Stimulated activated naive B cell treated with anti-CD40 and anti-IgM and Interleukin-4, amounts not matched to agents 10 μg/mL and 1 μg/mL and 100 μg/mL, for 72 hours (primary cell): ENCODE measurements at regions not wholly inside any gene's neighbourhood (a gene's known extent, or its start where the extent isn't known, plus 50 kb on each side); places are given as distances from the start of the nearest gene placed in this dataset.

ENCODE experiments used
- ATAC-seq, 2 donors: fragments of 150-1000 bp; cut with Tn5 transposase; replicated peaks; 2 replicates each; pipeline ENCODE4 v1.10.0; 2021; ENCODE audit warnings: moderate library complexity in 1 of 2
- DNase-seq: peaks from one replicate; pipeline ENCODE4 v3.0.0; 2021
- H3K27ac Mint-ChIP-seq: one replicate; pipeline ENCODE4 v1.8.0; 2022; ENCODE audit warnings: mild to moderate bottlenecking, mixed read lengths
- H3K27me3 Mint-ChIP-seq, 2 donors: one replicate each; pipeline ENCODE4 v1.8.0; 2022; ENCODE audit warnings: mixed read lengths in 2 of 2
- H3K36me3 Mint-ChIP-seq, 2 donors: one replicate each; pipeline ENCODE4 v1.8.0; 2022; ENCODE audit warnings: mixed read lengths in 2 of 2, mild to moderate bottlenecking in 1 of 2
- H3K4me1 Mint-ChIP-seq, 2 donors: one replicate each; pipeline ENCODE4 v1.8.0; 2022; ENCODE audit warnings: mixed read lengths in 2 of 2, mild to moderate bottlenecking in 1 of 2
- H3K4me3 Mint-ChIP-seq, 2 donors: one replicate each; pipeline ENCODE4 v1.8.0; 2022; ENCODE audit warnings: mild to moderate bottlenecking in 2 of 2, mixed read lengths in 2 of 2, moderate library complexity in 1 of 2
- H3K9me3 Mint-ChIP-seq, 2 donors: one replicate each; pipeline ENCODE4 v1.8.0; 2022; ENCODE audit warnings: mixed read lengths in 2 of 2, mild to moderate bottlenecking in 1 of 2

DNA sequence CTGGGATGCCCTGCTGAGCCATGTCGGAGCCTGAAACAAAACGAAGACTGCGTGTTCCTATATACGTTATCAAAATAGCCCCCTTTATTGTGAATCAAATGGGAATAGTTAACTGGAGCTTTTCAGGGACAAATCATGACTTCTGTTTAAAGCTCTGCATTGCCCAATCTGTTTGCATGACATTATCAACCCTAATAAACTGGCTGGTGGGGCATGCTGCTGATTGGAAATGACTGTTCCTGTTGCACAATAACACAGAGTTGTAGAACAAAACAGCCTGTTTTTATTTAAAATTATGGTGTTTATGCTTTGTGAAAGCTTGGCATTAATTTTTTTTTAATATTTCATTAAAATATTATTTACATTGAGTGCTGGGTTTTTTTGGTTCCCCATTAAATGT, 215.5 kb downstream of the TMEM167A start:
- H3K4me3 Mint-ChIP-seq: no peak overlapping the region
- ATAC-seq: no peak
- H3K27ac Mint-ChIP-seq: no peak overlapping the region
- H3K27me3 Mint-ChIP-seq: no peaks in the 10 kb centered on the region
- H3K36me3 Mint-ChIP-seq: no peaks in the 10 kb centered on the region
- no peaks in the 10 kb centered on the region for H3K9me3 Mint-ChIP-seq
- DNase-seq: no peak
- no peaks in the 10 kb centered on the region for H3K4me1 Mint-ChIP-seq

DNA sequence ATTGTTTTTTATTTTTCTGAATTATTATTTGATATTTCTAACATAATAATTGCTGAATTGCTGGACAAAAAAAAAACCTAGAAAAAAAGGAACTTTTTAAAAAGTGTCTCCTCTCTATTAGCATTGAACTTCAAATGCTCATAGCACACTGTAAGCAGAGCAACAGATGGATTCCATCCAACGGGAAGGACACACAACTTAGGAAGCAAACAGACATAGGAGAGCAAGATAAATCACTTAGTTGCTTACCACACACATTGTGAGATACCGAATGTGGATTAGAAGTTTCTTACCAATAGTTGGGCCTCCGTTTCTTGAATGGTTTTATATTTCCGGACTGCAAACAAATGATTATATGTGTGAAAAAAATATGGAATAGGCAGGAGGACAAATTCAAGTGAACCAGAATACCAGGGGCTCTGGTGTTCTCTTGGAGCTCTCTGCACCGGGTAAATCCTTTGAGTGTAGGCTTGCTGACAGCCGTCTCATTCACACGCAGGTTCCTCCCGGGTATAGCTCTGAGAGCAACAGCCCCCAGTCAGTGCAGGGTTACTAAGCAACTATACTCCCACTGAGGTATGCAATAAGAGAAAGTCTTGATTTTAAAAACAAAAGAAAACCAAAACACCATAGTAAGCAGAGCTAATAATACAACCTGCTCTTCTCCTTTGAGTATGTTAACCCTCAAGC, 217.6 kb downstream of the TMEM167A start:
- no peaks in the 10 kb centered on the region for H3K9me3 Mint-ChIP-seq
- H3K27ac Mint-ChIP-seq: no peak overlapping the region
- H3K4me1 Mint-ChIP-seq: no peaks in the 10 kb centered on the region
- no peak overlapping the region for H3K4me3 Mint-ChIP-seq
- no peaks in the 10 kb centered on the region for H3K36me3 Mint-ChIP-seq
- DNase-seq (no peak), ATAC-seq (no peak)
- no peaks in the 10 kb centered on the region for H3K27me3 Mint-ChIP-seq

DNA sequence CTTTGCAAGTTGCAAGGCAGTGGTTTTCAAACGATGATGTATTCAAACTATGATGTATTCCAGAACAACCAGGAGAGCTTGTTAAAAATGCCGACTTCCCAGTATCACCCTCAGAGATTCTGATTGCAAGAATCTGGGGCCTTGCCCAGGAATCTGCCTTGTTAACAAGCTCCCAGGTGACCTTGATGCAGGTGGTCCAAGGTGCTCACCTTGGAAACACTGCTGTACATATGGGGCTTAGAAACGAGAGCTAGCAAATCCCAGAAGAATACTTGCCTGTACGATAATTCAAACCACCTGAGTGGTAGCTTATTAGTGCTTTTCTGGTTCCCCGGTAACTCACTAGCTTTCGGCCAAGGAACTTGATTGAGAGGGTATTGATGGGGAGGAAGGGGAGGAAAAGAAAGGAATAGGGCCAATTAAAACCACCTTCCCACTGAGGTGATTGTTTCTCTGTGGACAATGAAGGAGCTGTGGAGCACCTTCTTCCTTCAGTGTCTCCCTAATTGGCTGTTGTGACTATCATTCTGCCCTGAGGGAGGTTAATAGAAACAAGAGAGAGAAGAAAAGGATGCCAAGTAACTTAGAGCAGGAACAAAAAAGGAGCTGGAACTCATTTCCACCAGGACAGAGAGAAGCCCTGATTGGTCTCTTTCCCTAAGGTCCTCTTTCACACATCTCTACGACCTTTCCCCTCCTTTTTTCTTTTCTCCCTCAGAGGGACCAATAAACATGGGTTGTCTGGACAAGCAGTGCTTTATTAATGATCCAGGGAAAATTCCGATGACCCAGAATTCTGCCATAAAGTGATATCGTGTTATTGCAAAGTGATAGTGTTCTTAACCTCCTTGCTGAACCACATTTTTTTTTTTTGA, 218.8 kb downstream of the TMEM167A start:
- no peak for ATAC-seq
- no peak overlapping the region for H3K4me3 Mint-ChIP-seq
- H3K4me1 Mint-ChIP-seq: no peaks in the 10 kb centered on the region
- no peak for DNase-seq
- no peaks in the 10 kb centered on the region for H3K36me3 Mint-ChIP-seq
- H3K27ac Mint-ChIP-seq: no peak overlapping the region
- no peaks in the 10 kb centered on the region for H3K9me3 Mint-ChIP-seq
- no peaks in the 10 kb centered on the region for H3K27me3 Mint-ChIP-seq

DNA sequence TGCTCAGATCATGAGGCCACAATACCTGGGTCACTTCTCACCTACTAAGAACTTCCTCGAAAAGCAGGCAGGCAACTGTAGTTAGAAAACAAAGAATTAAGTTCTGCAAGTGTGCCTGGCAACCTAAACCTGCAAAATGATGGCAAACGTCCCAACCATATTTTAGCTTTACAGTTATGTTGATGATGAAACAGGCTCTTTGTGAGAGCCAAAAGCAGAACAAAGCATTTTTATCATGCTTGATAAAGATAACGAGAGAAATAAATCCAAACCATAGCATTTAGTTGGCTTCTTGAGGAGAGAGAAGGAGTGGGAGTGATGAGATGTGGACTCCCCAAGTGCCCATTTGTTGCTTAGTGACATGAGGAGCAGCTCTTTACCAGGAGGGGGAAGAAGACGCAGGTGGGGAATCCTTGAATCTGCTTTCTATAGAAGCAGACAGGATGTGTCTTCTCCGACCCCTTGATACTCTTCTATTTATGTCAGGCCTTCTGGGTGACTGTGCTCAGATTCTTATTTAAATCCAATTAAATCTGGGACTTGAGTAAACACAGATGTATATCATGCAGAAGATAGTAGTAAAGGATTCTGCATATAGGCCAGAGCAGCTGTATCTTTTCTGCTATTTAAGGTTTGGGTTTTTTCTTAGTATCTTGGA, 221.2 kb downstream of the TMEM167A start:
- H3K4me1 Mint-ChIP-seq: no peaks in the 10 kb centered on the region
- ATAC-seq: no peak
- H3K4me3 Mint-ChIP-seq: no peak overlapping the region
- no peaks in the 10 kb centered on the region for H3K9me3 Mint-ChIP-seq
- no peaks in the 10 kb centered on the region for H3K27me3 Mint-ChIP-seq
- DNase-seq: no peak
- no peaks in the 10 kb centered on the region for H3K36me3 Mint-ChIP-seq
- H3K27ac Mint-ChIP-seq: no peak overlapping the region

DNA sequence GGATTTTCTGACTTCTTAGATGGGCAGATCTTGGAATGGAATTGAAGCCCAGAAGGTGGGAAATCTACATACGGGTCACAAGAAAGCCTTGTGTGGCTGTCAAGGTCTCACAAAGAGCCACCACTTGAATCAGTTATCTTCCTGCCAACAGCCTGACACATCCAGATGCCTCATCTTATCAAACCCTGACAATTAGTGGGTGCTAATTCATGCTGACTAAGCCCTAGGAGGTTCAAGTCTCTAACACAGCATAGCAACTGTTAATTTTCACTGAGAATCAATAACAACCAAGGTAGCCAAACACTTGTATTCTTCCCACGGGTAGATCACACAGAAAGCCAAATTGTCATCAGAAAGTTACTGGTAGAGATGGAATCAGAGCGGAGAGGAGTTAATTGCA, 222.2 kb downstream of the TMEM167A start:
- Mint-ChIP-seq H3K36me3 (no peaks in the 10 kb centered on the region), H3K27ac (no peak overlapping the region), H3K27me3 (no peaks in the 10 kb centered on the region), H3K4me3 (no peak overlapping the region), H3K9me3 (no peaks in the 10 kb centered on the region), H3K4me1 (no peaks in the 10 kb centered on the region)
- ATAC-seq: no peak
- DNase-seq: no peak

DNA sequence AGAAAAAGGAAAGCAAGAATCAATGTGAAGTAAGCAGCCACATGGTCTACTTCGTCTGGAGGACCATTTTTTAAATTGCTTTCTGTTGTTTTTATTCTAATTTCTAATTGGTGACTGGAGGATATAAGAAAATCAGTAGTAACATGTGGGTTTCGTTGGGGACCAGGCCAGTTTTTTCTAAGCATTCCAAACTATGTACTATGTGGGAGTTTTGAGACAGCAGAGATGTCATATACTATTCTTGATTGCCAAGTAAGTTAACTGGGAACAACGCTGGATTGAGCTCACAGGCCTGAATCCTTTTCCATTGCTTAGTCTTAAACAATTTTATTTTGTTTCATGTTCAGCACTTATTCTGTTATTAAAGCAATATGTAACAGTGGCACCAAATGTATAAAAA, 225.7 kb downstream of the TMEM167A start:
- no peaks in the 10 kb centered on the region for H3K4me1 Mint-ChIP-seq
- peaks cover 0 to 3% of the 10 kb centered on the region in 2 donors for H3K9me3 Mint-ChIP-seq
- H3K36me3 Mint-ChIP-seq: no peaks in the 10 kb centered on the region
- H3K27me3 Mint-ChIP-seq: no peaks in the 10 kb centered on the region
- no peak overlapping the region for H3K4me3 Mint-ChIP-seq
- H3K27ac Mint-ChIP-seq: no peak overlapping the region
- no peak for ATAC-seq
- DNase-seq: no peak

DNA sequence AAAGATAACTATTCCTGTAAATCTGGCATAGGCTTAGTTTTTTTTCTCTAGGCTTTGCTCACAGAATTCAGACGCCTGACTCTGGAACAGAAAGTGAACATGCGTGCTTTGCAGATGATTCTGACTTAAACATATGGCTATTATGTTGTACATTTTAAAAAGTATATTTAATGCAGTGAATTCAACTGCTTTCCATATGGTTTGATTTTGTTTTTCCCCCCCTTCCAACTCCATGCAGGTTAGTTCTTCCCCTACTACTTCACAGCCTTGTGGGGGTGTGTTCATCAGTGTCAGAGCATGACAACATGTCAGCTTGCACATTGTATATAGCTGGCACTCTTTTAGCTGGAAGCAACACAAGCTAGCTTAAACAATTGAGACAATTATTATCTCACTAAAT, 226.8 kb downstream of the TMEM167A start:
- no peak for DNase-seq
- Mint-ChIP-seq H3K27ac (no peak overlapping the region), H3K4me3 (no peak overlapping the region), H3K9me3 (peaks cover 0 to 3% of the 10 kb centered on the region in 2 donors), H3K4me1 (no peaks in the 10 kb centered on the region), H3K36me3 (no peaks in the 10 kb centered on the region), H3K27me3 (no peaks in the 10 kb centered on the region)
- ATAC-seq: no peak

DNA sequence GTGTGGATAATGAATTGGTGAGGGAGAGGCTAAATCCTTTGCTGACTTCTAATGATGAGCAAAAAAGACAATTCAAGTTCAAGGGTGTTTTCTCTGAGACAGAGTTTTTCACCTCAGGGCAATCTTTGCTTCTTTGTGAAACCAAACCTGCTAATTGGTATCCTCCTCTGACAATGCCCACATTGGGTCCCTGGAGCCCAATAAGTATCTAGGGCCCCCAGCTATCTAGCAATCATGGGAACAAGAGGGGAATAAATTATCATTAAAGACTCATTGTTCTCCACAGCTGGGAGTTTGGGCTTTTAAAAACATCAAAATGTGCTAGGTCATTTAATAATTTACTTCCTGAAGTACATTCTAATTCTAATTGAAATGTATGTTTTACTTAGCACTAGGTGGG, 227.3 kb downstream of the TMEM167A start:
- no peaks in the 10 kb centered on the region for H3K36me3 Mint-ChIP-seq
- H3K27me3 Mint-ChIP-seq: no peaks in the 10 kb centered on the region
- ATAC-seq (no peak), DNase-seq (no peak)
- no peaks in the 10 kb centered on the region for H3K4me1 Mint-ChIP-seq
- H3K27ac Mint-ChIP-seq: no peak overlapping the region
- H3K9me3 Mint-ChIP-seq: peaks cover 0 to 3% of the 10 kb centered on the region in 2 donors
- no peak overlapping the region for H3K4me3 Mint-ChIP-seq

DNA sequence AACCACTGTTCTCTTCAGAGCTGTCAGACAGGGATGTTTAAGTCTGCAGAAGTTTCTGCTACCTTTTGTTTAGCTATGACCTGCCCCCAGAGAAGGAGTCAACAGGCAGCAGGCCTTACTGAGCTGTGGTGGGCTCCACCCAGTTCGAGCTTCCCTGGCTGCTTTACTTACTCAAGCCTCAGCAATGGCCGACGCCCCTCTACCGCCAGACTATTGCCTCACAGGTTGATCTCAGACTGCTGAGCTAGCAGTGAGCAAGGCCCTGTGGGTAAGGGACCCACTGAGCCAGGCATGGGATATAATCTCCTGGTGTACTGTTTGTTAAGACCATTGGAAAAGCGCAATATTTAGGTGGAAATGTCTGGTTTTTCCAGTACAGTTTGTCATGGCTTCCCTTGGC, 229.6 kb downstream of the TMEM167A start:
- H3K36me3 Mint-ChIP-seq: no peaks in the 10 kb centered on the region
- H3K9me3 Mint-ChIP-seq: peaks cover 0 to 8% of the 10 kb centered on the region in 2 donors
- ATAC-seq: no peak
- no peaks in the 10 kb centered on the region for H3K4me1 Mint-ChIP-seq
- no peak overlapping the region for H3K27ac Mint-ChIP-seq
- H3K27me3 Mint-ChIP-seq: no peaks in the 10 kb centered on the region
- H3K4me3 Mint-ChIP-seq: no peak overlapping the region
- no peak for DNase-seq

DNA sequence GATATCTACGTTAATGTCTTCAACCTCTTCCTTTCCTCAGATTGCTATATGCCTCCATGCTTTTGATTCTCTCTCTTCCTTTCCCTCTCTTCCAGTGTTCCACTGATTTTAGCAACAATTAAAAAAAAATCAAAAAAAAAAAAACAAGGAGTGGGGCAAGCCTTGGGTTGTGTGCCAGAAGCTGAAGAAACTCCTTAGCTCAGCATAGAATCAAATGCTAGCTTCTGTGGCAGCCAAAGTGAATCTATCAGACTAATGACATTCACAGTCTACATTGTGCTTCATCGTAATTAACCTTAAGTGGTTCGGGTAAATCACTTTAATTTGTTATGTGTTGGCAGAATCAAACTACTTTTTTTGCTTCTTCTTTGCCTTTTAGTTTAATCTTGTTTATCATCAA, 237.3 kb downstream of the TMEM167A start:
- Mint-ChIP-seq H3K9me3 (peaks cover 14 to 18% of the 10 kb centered on the region in 2 donors), H3K27ac (no peak overlapping the region), H3K4me1 (no peaks in the 10 kb centered on the region), H3K4me3 (no peak overlapping the region), H3K36me3 (peaks cover 0 to 8% of the 10 kb centered on the region in 2 donors), H3K27me3 (no peaks in the 10 kb centered on the region)
- ATAC-seq (no peak), DNase-seq (no peak)

DNA sequence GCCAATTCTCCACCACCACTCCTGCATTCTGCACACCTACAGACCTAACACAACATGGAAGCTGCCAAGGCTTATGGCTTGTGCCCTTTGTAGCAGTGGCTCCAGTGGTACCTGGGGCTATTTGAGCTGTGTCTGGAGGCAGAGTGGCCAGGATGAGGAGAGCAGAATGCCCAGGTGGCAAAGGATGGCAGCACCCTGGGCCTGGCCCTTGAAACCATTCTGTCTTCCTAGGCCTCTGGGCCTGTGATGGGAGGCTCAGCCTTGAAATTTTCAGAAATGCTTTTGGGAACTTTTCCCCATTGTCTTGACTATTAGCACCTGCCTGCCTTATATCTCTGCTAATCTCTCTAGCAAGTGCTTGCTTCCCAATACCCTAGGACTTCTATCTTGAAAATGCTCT, 241.7 kb downstream of the TMEM167A start:
- ATAC-seq (no peak), DNase-seq (no peak)
- H3K36me3 Mint-ChIP-seq: peaks cover 0 to 8% of the 10 kb centered on the region in 2 donors
- H3K27ac Mint-ChIP-seq: no peak overlapping the region
- no peaks in the 10 kb centered on the region for H3K27me3 Mint-ChIP-seq
- no peaks in the 10 kb centered on the region for H3K4me1 Mint-ChIP-seq
- H3K9me3 Mint-ChIP-seq: peaks cover 13 to 14% of the 10 kb centered on the region in 2 donors
- H3K4me3 Mint-ChIP-seq: no peak overlapping the region

DNA sequence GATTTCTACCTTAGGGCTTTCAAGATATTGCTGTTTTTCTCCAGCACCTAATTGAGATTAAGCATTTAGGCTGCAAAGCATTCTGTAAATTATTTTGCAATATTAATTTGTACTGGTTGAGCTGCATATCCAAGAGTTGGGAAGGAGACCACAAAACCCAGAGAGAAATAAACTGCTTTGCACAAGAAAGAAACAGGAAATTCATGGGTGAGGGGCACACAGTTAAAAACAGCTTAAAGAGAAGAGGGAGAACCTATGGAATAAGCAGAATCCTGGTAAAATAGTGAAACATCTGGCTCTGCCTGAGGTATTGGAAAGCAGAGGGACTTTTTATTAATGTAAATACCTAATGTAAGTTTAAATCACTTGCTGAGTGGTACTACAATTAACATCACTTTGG, 243.0 kb downstream of the TMEM167A start:
- peaks cover 13 to 14% of the 10 kb centered on the region in 2 donors for H3K9me3 Mint-ChIP-seq
- H3K27me3 Mint-ChIP-seq: no peaks in the 10 kb centered on the region
- ATAC-seq (no peak), DNase-seq (no peak)
- H3K4me1 Mint-ChIP-seq: no peaks in the 10 kb centered on the region
- peaks cover 0 to 8% of the 10 kb centered on the region in 2 donors for H3K36me3 Mint-ChIP-seq
- no peak overlapping the region for H3K4me3 Mint-ChIP-seq
- H3K27ac Mint-ChIP-seq: no peak overlapping the region

DNA sequence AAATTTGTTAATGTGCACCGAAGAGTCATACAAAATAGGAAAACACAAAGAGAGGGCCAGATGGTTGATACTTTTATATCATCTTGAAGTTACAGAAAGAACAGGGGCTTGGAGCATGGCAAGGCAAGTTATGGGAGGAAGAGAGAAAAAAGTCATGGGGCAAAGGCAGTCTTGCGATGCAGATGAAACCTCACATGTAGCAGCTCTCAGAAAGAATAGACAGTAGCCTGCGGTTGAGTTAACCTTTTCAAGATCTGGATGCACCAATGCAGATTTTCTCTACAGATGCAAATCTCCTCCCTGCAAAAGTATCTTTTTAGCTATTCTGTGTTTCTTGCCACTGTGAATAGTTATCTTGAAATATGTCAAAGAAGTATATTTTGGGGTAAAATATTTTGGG, 243.9 kb downstream of the TMEM167A start:
- H3K4me3 Mint-ChIP-seq: no peak overlapping the region
- H3K27me3 Mint-ChIP-seq: no peaks in the 10 kb centered on the region
- ATAC-seq (no peak), DNase-seq (no peak)
- peaks cover 0 to 8% of the 10 kb centered on the region in 2 donors for H3K36me3 Mint-ChIP-seq
- peaks cover 13 to 14% of the 10 kb centered on the region in 2 donors for H3K9me3 Mint-ChIP-seq
- H3K4me1 Mint-ChIP-seq: no peaks in the 10 kb centered on the region
- no peak overlapping the region for H3K27ac Mint-ChIP-seq

DNA sequence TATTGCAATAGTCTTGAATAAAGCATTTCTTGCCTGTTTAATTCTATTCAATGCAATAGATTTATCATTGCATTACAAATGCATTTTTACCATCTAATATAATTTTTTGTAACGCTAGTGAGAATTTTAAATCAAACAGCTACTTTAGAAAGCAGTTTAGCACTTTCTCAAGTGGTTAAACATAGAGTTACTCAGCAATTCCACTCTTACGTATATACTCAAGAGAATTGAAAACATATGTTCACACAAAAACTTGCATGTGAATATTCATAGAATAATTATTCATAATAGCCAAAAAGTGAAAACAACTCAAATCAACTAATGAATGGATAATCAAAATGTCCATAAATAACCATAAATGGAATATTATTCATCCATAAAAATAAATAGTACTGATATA, 244.7 kb downstream of the TMEM167A start:
- Mint-ChIP-seq H3K4me1 (no peaks in the 10 kb centered on the region), H3K4me3 (no peak overlapping the region), H3K9me3 (peaks cover 13% of the 10 kb centered on the region in 2 donors), H3K27me3 (no peaks in the 10 kb centered on the region), H3K36me3 (peaks cover 0 to 8% of the 10 kb centered on the region in 2 donors), H3K27ac (no peak overlapping the region)
- ATAC-seq: no peak
- DNase-seq: no peak

DNA sequence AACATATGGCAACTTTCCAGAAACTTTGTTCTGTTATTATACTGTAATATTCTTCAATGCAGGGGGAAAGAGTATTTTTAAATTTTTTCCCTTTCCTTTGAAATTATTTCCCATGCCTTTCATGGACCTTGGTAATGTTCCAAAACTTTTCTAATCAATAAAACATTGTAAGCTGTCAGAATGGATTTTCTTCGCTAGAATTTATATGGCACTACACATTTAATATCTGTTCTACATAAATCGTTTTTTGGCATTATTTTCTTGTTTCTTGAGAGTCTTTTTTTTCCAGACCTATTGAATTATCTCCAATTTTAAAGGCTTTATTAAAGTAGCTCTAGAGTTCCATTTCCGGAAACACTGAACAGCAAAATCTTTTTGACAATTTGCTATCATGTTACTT, 249.0 kb downstream of the TMEM167A start:
- ATAC-seq (no peak), DNase-seq (no peak)
- Mint-ChIP-seq H3K9me3 (no peaks in the 10 kb centered on the region), H3K4me3 (no peak overlapping the region), H3K36me3 (no peaks in the 10 kb centered on the region), H3K4me1 (peaks cover 2 to 6% of the 10 kb centered on the region in 2 donors), H3K27ac (no peak overlapping the region), H3K27me3 (no peaks in the 10 kb centered on the region)
